GM04504 (cell line): ENCODE measurements at regions not wholly inside any gene's neighbourhood (a gene's known extent, or its start where the extent isn't known, plus 50 kb on each side); places are given as distances from the start of the nearest gene placed in this dataset.
"Not testable (repeated sequence)": the region's sequence is repeated elsewhere in the genome, so short reads cannot be mapped to it uniquely, and the experiment has no call there.

Experiments
- DNase-seq: peaks from one replicate; pipeline ENCODE4 v3.0.0-alpha.2; 2012; ENCODE audit warnings: low read depth

DNA sequence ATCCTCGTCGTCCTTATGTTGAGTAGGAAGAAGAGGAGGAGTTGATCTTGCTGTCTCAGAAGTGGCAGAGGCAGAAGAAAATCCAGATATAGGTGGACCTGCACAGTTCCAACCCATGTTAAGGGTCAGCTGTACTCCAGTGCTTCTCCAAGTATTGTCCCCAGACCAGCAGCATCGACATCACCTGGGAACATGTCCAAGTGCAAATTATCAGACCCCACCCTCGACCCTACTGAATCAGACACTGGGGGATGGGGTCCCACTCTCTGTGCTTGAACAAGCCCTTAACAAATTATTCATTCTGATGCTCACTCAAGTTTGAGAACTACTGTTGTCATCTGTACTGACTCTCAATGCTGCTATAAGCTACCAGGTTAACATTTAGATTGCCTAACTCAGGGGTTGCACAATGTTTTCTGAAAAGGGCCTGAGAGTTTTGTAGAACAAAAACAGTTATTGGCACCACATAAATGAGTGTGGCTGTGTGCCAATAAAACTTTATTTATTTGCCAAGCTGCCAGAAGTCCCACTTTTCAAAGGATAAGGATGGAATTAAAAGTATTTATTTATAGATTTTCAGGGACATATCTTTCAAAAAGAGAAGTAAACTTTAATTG is 226.7 kb upstream of the IPO5 start:
- no peak for DNase-seq

DNA sequence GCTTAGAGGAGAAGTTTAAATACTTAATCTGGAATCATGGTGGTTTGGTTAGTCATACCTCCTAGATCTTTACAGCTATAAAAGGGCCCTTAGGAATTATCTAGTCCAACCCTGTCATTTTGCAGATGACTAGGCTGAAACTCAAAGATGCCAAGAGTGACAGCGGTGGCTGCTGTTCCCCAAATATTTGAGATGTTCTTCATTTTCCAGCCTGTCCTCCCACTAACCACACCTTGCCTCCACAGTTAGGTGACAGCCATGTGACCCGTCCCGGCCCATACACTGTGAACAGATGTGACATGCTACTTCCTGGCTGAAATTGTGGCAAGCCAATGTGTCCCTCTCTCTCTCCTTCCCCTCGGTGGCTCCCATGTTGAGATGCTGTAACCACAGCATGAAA is 225.5 kb upstream of the IPO5 start:
- DNase-seq = no peak

DNA sequence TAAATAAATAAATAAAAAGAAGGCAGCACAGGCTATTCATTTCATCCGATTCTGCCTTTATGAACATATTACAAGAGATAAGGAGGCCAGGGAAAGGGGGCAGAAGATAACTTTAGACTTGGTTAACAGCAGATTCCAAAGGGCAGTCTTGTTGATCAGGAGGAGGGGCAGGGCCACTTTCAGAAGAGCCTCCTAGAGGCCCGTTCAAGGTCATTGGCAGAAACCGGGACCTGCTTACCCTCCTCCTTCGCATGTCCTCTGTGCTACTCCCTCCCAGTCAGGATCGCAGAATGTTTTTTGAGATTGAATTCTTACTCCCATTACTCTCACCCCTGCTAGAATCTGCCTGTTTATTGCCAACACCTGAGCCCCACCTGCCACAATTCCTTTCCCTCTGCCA is 217.0 kb upstream of the IPO5 start:
- DNase-seq = no peak

DNA sequence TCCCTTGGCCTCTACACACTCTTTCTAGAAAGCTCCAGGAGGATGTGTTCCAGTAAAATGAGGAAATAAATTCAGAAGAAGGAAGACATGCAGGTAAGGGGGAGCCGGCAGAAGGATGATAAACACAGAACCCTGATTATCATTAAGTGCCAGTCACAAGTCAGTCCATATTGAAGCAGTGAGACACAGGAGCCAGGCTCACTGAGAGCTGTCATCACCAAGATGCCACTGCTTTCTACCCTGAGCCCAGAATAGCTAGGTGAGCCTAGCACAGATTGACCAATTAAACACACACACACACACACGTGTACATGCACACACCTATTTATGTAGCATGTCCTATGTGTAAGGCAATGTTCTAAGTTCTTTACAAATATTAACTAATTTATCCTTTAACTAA is 211.4 kb upstream of the IPO5 start:
- no peak for DNase-seq

DNA sequence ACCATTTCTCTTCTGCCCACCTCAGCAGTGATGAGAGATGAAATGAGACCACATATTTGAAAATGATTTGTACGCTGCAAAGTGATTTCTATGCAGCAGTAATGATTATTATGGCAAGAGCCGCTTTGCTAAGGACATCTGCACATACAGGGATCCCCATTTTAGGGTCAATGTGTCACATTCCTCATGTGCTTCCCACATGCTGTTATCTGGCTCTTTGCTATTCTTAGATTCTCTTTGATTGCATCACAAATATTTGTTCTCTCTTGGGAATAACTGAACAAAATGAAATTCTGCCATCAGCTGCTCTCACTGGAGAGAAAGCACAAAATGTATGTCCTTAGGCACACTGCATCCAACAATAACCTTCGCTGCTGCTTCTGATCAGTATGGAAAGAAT is 209.5 kb upstream of the IPO5 start:
- DNase-seq = peak; percentile 1

DNA sequence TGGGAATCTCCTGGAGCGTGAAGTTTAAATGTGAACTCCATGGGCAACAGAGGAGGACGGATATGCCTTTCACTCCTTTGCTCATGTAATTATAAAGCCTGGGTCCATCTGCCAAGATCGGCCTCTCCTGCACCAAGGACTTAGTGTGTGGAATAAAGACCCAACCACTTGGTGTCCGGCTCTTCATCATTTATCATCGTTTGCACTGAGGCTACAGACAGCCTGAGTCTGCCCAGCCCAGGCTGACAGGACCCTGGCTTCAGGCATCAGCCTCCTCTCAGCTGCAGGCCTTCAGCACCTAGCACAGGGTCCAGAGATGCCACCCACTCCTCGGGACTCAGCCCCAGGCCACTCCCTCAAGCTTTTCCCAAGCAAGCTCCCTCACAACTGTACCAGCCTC is 206.8 kb upstream of the IPO5 start:
- no peak for DNase-seq

DNA sequence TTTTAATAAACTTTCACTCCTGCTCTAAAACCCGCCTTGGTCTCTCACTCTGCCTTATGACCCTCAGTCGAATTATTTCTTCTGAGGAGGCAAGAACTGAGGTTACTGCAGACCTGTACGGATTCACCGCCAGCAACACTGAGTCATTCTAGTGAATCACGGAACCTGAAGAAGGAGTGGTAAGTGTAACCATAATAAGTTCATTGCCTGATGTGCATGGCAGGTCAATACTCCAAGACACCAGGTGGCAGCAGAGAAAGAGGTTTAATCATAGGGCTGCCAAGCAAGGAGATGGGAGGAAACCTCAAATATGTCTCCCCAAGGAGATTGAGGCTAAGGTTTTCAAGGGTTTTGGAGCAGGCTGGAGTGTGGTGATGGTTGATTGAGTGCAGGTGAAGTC is 204.3 kb upstream of the IPO5 start:
- no peak for DNase-seq

DNA sequence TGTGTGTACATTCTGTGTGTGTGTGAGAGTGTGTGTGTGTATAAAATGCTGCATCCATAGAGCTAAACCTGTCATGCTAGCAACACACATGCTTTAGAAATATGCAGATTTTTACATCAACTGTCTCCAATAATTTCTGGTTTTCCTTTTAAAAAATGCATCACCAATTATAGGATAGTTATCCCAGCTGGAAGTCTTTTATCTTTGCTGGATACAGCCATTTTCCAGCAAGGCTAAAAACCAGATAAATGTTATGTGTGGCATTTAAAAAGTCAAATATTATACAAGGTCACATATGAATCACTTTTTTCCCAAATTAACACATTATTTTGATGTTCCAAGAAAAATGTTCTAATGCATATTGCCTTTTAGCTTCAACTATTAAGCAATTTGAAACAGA is 202.0 kb upstream of the IPO5 start:
- DNase-seq = no peak

DNA sequence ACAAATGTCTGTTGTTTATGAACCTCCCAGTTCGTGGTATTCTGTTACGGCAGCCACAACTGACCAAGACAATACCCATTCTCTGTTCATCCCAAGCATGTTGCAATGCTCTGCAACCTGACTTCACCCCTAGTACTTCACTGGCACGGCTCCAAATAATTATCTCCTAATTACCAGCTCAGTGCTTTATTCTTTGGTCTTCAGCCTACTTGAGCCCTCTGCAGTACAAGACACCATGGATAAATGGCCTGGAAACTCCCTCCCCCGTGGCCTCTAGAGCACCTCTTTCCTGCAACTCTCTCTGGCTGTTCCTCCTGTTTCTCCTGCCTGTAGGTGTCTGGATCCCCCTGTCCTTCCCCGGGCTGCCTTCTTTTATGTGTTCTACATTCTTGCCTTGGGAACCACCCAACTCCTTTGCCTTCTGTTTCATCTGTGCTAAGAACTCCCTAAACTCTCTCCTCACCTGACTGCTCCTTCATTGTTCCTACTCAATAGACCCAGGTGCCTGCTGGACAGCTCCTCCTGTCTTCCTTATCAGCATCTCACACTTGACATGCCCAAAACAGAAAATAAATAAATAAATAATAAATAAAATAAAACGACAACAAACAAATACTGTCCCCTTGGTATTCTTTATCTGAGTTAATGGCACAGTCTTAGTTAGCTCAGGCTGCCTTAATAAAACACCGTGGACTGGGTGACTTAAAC is 200.4 kb upstream of the IPO5 start:
- no peak for DNase-seq

DNA sequence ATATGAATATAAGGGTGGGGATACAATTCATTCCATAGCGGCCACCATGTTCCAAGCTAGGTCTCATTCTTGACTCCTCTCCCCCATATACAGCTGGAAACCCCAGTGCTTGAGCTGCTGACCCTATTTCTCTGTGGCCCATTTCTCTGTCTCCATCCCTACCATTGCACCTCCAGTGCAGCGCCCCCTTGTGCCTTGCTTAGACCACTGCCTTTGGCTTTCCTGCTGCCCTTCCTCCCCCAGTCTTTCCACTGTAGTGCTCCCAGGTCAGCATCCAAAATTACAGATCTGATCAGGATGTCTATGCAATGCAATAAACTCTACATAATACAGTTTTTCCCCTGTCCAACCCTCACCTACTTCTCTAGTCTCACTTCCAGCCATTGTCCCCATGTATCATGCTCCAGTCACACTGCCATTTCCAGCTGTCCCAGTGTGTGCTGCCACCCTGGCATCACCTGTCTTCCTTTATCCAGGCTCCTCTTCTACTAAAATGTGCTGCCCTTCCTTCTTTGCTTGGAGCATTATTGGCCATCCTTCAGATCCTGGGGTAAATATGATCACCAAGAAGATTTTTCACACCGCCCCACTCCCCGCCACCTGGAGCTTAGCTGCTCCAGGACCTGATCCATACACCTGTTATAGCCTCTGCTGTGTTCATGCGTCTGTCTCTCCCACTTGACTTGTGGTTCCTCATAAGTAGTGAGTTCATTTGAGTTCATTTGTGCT is 199.4 kb upstream of the IPO5 start:
- DNase-seq = no peak

DNA sequence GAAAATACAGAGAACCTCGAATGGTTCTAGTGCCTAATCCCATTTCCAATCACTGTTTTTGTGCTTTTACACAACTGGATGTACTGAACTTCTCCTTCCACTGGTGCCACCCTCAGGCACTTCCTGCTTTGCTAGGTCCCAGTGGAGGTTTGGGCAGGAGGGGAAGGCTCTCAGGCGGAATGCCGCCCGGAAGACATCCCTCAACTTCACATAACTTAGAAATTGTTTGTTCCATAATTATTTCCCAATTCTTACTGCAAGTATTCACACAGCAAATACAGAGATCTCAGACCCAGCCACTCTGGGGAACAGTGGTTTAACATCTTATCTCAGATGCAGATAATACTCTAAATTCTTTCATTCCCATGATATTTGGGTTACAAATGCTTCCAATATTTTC is 195.7 kb upstream of the IPO5 start:
- no peak for DNase-seq

DNA sequence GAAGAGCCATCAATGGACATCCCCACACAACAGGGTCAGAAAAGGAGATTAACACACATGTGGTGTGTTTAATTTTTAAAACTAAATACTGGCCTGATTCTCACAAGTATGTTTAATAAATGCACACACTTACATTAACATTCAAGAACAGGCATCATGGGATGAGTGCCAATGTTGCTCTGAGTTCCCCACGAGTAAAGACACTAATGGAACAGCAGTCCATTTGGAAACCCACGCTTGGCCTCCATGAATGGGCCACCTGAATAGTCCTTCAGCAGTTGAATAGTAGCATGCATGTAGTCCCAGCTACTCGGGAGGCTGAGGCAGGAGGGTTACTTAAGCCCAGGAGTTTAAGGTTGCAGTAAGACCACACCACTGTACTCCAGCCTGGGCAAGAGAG is 195.2 kb upstream of the IPO5 start:
- no peak for DNase-seq

DNA sequence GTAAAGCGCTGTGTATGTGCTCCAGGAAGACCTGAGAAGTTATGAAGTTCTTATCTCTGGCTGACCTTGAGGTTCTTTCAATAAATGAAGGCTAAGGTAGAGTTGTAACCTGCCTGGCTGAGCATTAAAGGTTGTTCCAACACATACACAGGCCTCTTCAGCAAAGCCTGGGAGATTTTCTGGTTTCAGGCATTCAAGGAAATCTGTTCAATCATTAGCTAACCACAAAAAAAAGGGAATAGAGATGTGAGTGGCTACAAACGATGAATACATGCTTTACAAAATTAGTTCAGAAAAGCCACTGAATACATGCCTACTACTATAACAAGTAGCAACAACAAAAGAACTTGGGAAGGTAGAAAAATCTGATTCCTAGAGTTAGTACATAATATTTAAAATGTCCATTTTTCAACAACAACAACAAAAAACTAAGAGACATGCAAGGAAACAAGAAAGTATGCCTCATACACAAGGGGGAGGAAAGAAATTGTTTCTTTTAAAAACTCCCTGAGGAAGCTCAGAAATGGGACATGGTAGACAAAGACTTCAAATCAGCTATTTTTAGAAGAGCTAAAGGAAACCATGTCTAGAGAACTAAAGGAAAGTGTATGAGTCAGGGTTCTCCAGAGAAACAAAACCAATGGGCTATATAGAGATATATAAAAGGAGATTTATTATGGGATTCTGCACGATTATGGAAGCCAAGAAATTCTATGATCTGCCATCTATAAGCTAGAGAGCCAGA is 191.5 kb upstream of the IPO5 start:
- no peak for DNase-seq

DNA sequence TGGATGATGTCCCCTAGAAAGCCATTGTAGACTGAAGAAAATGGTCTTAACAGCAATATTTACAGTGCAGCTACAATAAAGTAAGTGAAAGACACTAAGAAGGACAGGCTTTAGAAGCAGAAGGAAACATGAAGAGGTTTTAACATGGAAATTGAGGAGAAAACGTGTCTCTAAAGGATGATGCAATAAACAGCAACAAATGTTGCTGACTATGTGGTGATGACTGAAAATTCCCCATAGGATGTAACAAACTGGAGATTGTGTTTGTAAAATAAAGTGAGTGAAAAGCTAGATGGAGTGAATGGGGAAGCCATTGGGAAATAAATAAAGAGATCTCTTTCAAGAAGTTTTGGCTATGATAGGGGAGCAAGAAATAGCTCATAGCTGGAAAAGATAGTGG is 186.7 kb upstream of the IPO5 start:
- DNase-seq = no peak

DNA sequence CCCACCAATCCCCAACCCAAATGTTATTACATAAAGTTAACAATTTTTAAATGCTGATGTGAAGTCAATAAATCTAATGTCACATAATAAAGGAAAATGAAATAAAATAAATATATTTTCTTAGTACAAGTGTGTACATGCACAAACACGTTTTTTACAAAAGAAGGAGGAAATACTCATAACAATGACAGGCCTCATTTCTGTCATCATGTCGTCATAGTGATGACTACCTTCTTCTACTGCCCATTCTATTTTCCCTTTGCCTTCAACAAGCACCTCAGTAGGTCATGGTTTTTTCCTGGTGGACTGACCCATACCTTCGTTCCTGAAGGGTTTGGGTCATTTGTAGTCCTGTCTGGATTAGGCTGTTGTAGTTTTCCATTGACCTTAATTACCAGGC is 185.3 kb upstream of the IPO5 start:
- no peak for DNase-seq

DNA sequence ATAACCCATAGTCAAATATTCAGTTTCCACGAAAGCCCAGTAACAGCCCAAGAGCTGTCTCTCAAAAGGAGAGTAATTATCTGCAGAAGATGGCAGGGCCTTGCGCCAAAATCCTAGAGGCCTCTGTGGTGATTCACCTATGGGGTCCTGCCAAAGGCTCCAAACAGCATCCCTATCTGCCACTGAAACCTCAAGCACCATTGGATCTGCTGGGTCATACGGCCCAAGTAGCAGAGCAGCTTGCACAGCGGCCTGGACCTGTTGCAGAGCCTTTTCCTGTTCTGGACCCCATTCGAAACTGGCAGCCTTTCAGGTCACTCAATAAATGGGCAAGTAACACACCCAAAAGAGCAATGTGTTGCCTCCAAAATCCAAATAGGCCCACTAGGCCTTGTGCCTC is 183.2 kb upstream of the IPO5 start:
- not testable (repeated sequence) for DNase-seq

DNA sequence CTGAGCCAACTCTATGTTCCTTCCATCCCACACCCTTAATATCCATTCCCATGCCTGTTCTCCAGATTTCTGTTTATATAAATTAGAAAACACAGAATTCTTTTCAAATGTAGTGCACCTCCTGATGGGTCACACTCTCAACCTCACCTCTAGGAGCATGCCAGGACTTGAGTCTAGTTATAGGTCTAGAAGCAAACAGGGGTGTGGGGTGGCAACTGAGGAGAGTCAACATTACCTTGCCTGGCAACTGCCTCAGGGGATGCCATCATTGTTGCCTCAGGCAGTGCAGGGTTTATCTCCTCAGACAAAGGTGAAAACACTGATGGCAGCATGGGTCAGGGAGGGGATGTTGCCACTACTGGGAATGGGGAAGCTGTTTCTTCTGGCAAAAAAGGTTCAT is 181.0 kb upstream of the IPO5 start:
- DNase-seq = not testable (repeated sequence)

DNA sequence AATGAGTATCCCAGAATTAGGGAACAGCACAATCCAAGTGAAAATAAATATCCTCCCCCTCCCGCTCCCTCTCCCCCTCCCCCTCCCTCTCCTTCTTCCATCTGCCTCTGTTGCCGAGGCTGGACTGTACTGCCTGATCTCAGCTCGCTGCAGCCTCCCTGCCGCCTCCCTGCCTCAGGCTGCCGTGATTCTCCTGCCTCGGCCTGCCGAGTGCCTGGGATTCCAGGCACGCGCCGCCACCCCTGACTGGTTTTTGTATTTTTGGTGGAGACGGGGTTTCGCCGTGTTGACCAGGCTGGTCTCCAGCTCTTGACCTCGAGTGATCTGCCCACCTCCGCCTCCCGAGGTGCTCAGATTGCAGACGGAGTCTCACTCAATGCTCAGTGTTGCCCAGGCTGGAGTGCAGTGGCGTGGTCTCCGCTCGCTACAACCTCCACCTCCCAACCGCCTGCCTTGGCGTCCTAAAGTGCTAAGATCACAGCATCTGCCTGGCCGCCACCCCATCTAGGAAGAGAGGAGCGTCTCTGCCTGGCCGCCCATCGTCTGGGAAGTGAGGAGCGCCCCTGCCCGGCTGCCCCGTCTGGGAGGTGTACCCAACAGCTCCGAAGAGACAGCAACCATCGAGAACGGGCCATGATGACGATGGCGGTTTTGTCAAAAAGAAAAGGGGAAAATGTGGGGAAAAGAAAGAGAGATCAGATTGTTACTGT is 178.9 kb upstream of the IPO5 start:
- DNase-seq = not testable (repeated sequence)

DNA sequence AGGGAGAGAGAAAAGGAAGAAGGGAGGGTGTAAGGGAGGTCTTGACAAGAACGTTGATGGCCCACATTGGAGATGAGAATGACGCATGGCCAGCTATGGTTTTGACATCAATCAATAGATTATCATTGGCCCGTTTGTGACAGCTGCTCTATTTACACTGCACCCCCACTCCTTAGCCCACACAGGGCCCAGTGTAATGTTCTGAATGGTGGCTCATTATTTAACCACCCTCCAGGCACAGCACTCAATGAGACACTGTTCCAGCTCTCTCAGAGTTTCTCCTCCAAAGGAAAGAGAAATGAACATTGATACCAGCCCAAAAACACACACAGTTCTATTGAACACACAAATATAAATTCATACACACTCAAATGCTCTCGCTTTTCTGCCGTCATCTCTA is 173.0 kb upstream of the IPO5 start:
- no peak for DNase-seq

DNA sequence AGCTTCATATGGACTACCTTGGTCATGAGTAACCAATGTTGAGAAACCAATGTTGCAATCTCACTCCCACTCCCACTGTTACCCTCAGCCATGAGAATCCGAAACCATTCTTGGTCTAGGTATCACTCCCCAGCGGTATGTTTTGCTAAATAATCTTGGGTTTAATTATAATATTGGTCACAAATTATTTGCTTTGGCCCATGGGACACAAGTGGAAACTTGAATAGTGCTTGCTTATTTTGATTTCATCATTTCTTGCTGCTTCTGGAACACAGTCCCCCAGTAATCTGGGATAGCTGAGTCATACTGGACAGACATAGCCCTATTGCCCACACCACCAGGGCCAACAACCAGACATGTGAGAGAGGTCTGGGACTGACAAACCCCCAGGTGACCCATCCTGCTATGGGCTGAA is 171.6 kb upstream of the IPO5 start:
- DNase-seq = no peak

DNA sequence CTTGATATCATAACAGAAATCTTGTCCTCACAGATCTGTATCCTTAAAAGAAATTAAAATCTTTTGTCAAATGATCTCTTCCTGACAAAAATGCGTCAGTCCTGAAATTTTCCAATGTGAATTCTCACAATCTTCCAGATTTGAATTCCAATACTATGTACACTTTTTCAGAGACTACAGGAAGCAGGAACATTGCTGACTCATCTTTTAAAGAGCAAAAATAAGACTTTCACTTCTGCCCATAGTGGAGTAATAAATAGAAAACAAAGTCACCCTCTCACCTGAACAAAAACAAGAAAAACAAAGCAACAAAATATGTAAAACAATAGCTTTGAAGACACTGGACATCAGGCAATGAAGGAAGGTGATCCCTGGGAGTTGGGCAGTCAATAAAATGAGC is 167.0 kb upstream of the IPO5 start:
- no peak for DNase-seq

DNA sequence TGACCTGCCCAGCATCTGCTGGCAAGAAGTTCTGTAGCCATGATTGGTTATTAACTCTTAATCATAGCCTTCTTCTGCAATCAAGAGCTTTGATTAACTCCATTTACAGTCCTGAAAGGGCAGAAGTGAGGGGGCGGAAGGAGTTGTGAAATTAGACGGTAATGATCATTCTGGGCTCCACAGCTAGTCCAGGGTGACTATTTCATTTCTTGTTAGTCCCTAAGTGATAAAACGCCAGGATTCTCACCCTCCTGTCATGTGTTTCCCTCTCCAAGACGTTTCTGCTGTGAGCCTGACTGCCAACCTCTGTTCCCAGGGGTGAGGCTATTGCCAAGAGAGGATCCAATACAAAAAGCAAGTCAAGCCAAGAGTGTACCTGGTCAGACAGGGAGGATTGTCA is 155.9 kb upstream of the IPO5 start:
- no peak for DNase-seq
